PFSK-1 (cell line): ENCODE measurements at regions not wholly inside any gene's neighbourhood (a gene's known extent, or its start where the extent isn't known, plus 50 kb on each side); places are given as distances from the start of the nearest gene placed in this dataset.

Experiments used
- FOXP2 ChIP-seq: optimal IDR thresholded peaks from 2 replicates; pipeline ENCODE3; 2011; ENCODE audit warnings: borderline replicate concordance, control low read depth, inconsistent platforms; ENCODE audit not compliant: insufficient read depth; ENCODE audit errors: extremely low read length, extremely low read depth
- POLR2AphosphoS5 ChIP-seq: IDR thresholded peaks from 2 replicates; pipeline ENCODE4 v1.6.1; 2012; ENCODE audit warnings: low read depth, mild to moderate bottlenecking, control low read depth, low read length, moderate library complexity
- SIN3A ChIP-seq: IDR thresholded peaks from 2 replicates; pipeline ENCODE4 v1.6.1; 2012; ENCODE audit warnings: mild to moderate bottlenecking, low read length, moderate library complexity, borderline replicate concordance; ENCODE audit not compliant: insufficient read depth
- TAF1 ChIP-seq: IDR thresholded peaks from 2 replicates; pipeline ENCODE4 v1.6.1; 2012; ENCODE audit warnings: low read length, control low read depth, borderline replicate concordance; ENCODE audit not compliant: insufficient read depth
- TF ChIP-seq, protein P1 (sequence below), 2 experiments: IDR thresholded peaks; 2 replicates each; pipeline versions ENCODE4 v1.6.1 to v1.8.0; 2011 to 2012; ENCODE audit warnings: low read depth in 2 of 2, low read length in 2 of 2, control low read depth in 1 of 2, inconsistent platforms in 1 of 2, mild to moderate bottlenecking in 1 of 2, moderate library complexity in 1 of 2; ENCODE audit not compliant: insufficient read depth in 1 of 2

DNA sequence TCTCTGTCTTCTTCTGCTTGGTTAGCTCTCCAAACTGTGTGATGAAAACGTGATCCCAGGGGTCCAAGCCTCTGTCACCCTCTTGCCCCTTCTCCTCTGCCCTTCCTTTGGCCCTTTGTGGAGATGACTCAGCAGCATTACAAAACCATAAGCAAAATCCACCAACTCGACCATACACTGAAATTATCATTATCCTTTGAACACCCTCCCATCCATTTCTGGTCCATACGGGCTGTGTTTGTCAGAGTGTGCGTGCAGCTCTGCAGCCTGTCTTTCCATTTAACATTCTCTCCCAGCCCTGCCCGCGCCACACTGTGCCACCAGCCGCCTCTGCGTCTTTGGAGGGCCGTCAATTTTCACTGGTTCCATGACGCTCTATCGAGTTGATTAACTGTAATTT is 69.2 kb downstream of the SLC25A47 start:
- TF ChIP-seq, protein P1, sequence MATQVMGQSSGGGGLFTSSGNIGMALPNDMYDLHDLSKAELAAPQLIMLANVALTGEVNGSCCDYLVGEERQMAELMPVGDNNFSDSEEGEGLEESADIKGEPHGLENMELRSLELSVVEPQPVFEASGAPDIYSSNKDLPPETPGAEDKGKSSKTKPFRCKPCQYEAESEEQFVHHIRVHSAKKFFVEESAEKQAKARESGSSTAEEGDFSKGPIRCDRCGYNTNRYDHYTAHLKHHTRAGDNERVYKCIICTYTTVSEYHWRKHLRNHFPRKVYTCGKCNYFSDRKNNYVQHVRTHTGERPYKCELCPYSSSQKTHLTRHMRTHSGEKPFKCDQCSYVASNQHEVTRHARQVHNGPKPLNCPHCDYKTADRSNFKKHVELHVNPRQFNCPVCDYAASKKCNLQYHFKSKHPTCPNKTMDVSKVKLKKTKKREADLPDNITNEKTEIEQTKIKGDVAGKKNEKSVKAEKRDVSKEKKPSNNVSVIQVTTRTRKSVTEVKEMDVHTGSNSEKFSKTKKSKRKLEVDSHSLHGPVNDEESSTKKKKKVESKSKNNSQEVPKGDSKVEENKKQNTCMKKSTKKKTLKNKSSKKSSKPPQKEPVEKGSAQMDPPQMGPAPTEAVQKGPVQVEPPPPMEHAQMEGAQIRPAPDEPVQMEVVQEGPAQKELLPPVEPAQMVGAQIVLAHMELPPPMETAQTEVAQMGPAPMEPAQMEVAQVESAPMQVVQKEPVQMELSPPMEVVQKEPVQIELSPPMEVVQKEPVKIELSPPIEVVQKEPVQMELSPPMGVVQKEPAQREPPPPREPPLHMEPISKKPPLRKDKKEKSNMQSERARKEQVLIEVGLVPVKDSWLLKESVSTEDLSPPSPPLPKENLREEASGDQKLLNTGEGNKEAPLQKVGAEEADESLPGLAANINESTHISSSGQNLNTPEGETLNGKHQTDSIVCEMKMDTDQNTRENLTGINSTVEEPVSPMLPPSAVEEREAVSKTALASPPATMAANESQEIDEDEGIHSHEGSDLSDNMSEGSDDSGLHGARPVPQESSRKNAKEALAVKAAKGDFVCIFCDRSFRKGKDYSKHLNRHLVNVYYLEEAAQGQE (IDR thresholded peaks at IDR 0.05; ENCODE audit: insufficient read depth in 1 of 2, low read depth in 2 of 2, low read length in 2 of 2), result no peak
- no peak for TF ChIP-seq FOXP2
- no peak for TF ChIP-seq TAF1
- TF ChIP-seq SIN3A, result no peak
- no peak for TF ChIP-seq POLR2AphosphoS5

DNA sequence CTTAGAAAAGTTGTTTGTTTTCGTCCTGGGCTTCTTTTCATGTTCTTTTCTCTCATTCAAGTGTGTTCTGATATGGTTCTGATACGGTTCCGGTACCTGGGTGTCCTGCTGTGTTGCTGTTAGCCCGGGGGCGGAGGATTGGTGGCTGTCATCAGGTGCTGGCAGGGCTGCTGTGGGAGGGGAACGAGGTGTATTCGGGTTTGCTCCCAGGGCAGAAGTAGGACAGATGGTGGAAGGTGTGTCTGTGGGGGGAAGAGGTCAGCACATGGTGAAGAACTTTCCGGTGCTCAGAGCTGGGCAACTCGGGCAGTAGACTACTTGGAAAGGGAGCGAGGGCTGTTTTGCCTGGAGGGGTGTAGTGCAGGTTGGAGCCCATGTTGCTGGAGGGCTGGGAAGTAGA is 70.2 kb downstream of the SLC25A47 start:
- TF ChIP-seq FOXP2 (no peak), SIN3A (no peak), POLR2AphosphoS5 (no peak)
- TF ChIP-seq, protein P1 (IDR thresholded peaks at IDR 0.05; ENCODE audit: insufficient read depth in 1 of 2, low read depth in 2 of 2, low read length in 2 of 2), result no peak

GRCh38 chr14:100393906-100394732 is 71.0 kb downstream of the SLC25A47 start:
- TF ChIP-seq SIN3A (no peak), TAF1 (no peak), FOXP2 (no peak), POLR2AphosphoS5 (no peak)
- TF ChIP-seq, protein P1 (IDR thresholded peaks at IDR 0.05; ENCODE audit: insufficient read depth in 1 of 2, low read depth in 2 of 2, low read length in 2 of 2), result no peak

GRCh38 chr14:100394886-100395672 is 71.9 kb downstream of the SLC25A47 start:
- TF ChIP-seq SIN3A, result no peak
- no peak for TF ChIP-seq TAF1
- no peak for TF ChIP-seq FOXP2
- TF ChIP-seq POLR2AphosphoS5, result no peak
- TF ChIP-seq, protein P1 (IDR thresholded peaks at IDR 0.05; ENCODE audit: insufficient read depth in 1 of 2, low read depth in 2 of 2, low read length in 2 of 2), result no peak
